ENCODE measurements at regions not wholly inside any gene's neighbourhood (a gene's known extent, or its start where the extent isn't known, plus 50 kb on each side); places are given as distances from the start of the nearest gene placed in this dataset.

DNA sequence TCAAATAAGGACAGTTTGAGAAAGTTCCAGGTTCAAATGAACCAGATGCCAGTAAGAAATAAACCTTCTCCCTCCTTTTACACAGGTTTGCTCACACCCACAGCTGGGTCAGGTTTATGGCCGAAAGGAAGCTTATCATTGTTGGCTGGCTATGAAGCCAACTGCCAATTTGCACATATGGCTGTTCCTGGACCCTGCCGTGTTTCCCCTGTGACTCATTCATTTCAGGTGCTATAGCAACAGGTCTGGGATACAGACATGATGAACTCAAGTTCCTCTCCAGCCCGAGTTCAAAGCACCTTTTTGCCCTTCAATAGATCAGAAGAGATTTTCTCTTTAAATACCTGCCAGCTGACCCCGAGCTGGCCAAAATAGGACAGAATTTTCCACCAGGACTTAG, 134.4 kb upstream of the SMYD2 start:
- Histone ChIP-seq H3K9ac (ENCODE audit: low read length) (no peak overlapping the region), H3K4me1 (ENCODE audit: control insufficient read depth, insufficient read depth, low read length) (no peaks in the 10 kb centered on the region), H3K27me3 (ENCODE audit: control insufficient read depth, insufficient read depth, low read length) (no peaks in the 10 kb centered on the region)

DNA sequence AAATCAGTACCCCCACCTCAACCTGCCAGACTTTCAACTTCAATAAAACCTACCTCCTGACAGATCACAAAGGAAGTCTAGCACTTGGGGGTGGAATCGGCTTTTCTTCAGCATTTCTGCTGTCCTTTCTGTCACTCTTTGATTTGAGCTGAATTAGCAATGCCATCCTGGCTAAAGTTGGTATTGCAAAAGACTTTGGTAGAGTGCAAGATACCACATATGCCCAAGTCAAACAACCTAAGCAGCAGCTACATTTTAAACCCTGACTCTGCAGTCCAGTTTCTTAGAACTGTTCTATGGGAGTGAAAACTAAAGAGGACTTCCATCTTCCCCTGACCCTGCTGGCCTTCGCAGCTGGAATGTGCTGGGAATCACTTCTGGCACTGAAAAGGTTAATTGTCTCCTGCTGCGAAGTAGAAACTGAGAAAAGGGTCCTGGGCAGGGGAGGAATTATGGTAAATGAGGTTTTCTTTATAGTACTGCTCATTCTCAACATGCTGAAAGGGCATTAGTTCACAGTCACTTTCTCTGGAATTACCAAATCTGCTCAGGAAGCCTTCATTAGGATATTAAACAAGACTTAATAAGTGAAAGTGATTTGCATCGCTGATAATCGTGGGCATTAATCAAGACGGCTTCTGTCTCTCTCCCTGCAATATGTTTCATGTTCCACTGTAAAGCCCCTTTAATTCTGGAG, 126.2 kb upstream of the SMYD2 start:
- no peaks in the 10 kb centered on the region for H3K9me3 ChIP-seq (ENCODE audit: control insufficient read depth, low read length)
- H3K36me3 ChIP-seq (ENCODE audit: control insufficient read depth, insufficient read depth, low read length), result no peaks in the 10 kb centered on the region
- H3K4me1 ChIP-seq (ENCODE audit: control insufficient read depth, insufficient read depth, low read length), result no peaks in the 10 kb centered on the region
- H3K4me3 ChIP-seq (ENCODE audit: low read length), result no peak overlapping the region
- H3K27me3 ChIP-seq (ENCODE audit: control insufficient read depth, insufficient read depth, low read length), result peaks cover 2% of the 10 kb centered on the region
- no peak overlapping the region for H3K9ac ChIP-seq (ENCODE audit: low read length)

More for the DNA sequence above, 134.4 kb upstream of the SMYD2 start:
- Histone ChIP-seq H3K4me3 (ENCODE audit: low read length) (no peak overlapping the region), H3K9me3 (ENCODE audit: control insufficient read depth, low read length) (no peaks in the 10 kb centered on the region), H3K36me3 (ENCODE audit: control insufficient read depth, insufficient read depth, low read length) (no peaks in the 10 kb centered on the region)

- Histone ChIP-seq H3K27me3 (ENCODE audit: control insufficient read depth, insufficient read depth, low read length) (peaks cover 2% of the 10 kb centered on the region), H3K9me3 (ENCODE audit: control insufficient read depth, low read length) (no peaks in the 10 kb centered on the region), H3K4me1 (ENCODE audit: control insufficient read depth, insufficient read depth, low read length) (no peaks in the 10 kb centered on the region), H3K9ac (ENCODE audit: low read length) (no peak overlapping the region), H3K4me3 (ENCODE audit: low read length) (no peak overlapping the region), H3K36me3 (ENCODE audit: control insufficient read depth, insufficient read depth, low read length) (no peaks in the 10 kb centered on the region)
These were observed 124.9 kb upstream of the SMYD2 start for GRCh38 chr1:214155987-214156625.

DNA sequence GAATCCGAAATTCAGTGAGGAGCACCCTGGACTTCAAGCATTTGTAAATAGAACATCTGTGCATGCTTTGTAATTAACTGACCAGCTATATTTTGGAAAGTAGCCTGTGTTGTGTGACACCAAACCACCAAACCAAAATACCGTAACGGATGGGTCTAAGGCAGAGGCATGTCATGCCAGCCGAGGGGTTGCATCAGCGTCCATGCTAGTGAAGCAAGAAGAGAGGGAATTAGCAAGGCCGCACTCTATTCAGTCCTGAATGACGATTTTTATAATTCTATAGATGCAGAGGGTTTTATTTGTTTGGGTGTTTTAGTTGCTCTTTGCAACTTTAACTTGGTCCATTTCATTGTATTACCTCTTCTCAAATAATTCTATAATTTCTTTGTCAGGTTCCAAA, 116.8 kb upstream of the SMYD2 start:
- Histone ChIP-seq H3K36me3 (ENCODE audit: control insufficient read depth, insufficient read depth, low read length) (no peaks in the 10 kb centered on the region), H3K9ac (ENCODE audit: low read length) (no peak overlapping the region)

GRCh38 chr1:214165850-214166374, 115.0 kb upstream of the SMYD2 start:
- no peak overlapping the region for H3K9ac ChIP-seq (ENCODE audit: low read length)
- H3K4me1 ChIP-seq (ENCODE audit: control insufficient read depth, insufficient read depth, low read length), result no peaks in the 10 kb centered on the region
- H3K36me3 ChIP-seq (ENCODE audit: control insufficient read depth, insufficient read depth, low read length), result no peaks in the 10 kb centered on the region
- no peaks in the 10 kb centered on the region for H3K27me3 ChIP-seq (ENCODE audit: control insufficient read depth, insufficient read depth, low read length)
- H3K4me3 ChIP-seq (ENCODE audit: low read length), result no peak overlapping the region
- no peaks in the 10 kb centered on the region for H3K9me3 ChIP-seq (ENCODE audit: control insufficient read depth, low read length)

More for the DNA sequence above, 116.8 kb upstream of the SMYD2 start:
- H3K4me1 ChIP-seq (ENCODE audit: control insufficient read depth, insufficient read depth, low read length), result no peaks in the 10 kb centered on the region
- no peaks in the 10 kb centered on the region for H3K9me3 ChIP-seq (ENCODE audit: control insufficient read depth, low read length)
- no peaks in the 10 kb centered on the region for H3K27me3 ChIP-seq (ENCODE audit: control insufficient read depth, insufficient read depth, low read length)
- H3K4me3 ChIP-seq (ENCODE audit: low read length), result no peak overlapping the region

DNA sequence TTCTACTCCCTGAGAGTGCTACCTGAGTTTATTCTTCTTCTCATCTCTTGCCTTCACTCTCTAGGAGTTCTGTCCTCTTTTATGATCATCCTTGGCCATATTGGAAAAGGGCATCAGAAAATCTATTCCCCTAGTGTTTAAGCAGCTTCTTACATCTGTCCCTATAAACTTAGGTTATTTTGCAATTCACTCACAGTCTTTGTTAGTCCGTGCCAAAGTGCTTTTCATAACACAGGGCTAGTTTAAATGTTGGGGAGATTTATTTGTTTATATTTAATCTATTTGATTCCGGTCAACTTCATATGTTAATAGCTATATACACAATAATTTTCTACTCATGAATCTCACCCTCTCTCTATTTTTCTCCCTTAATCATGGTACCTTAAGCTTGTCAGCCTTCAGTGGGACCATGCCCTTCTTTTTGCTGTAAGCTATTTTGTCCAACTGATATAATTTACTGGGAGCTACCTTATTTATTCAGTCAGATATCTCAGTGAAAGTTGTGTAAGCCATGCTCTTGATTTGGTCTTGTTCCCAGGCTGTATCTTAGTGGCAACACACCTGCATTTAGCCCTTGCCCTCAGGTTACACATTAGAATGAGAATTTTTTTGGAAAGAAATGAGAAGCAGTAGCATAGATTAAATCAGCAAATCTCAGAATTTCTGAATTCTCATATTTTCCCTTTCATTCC, 106.3 kb upstream of the SMYD2 start:
- Histone ChIP-seq H3K4me1 (ENCODE audit: control insufficient read depth, insufficient read depth, low read length) (no peaks in the 10 kb centered on the region), H3K9ac (ENCODE audit: low read length) (no peak overlapping the region), H3K27me3 (ENCODE audit: control insufficient read depth, insufficient read depth, low read length) (no peaks in the 10 kb centered on the region), H3K9me3 (ENCODE audit: control insufficient read depth, low read length) (no peaks in the 10 kb centered on the region), H3K4me3 (ENCODE audit: low read length) (no peak overlapping the region), H3K36me3 (ENCODE audit: control insufficient read depth, insufficient read depth, low read length) (no peaks in the 10 kb centered on the region)

DNA sequence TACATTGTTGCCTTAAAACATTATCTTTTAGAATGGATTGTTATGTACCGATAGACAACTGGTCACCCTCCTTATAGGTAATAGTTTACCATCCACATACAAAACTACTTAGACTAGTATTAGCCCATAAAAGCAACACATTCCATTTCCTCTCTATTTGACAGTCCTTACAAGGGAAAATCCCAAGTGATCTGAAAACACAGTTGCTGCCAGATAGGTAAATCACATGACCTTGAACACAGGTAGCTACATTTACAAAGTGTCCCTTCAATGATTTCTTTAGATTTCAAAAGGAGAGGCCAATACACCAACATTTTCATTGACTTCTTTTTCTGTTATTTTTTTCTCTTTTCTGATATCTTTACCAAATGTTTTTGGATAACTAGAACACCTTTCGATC, 102.9 kb upstream of the SMYD2 start:
- H3K9me3 ChIP-seq (ENCODE audit: control insufficient read depth, low read length), result no peaks in the 10 kb centered on the region
- H3K4me1 ChIP-seq (ENCODE audit: control insufficient read depth, insufficient read depth, low read length), result no peaks in the 10 kb centered on the region
- no peaks in the 10 kb centered on the region for H3K36me3 ChIP-seq (ENCODE audit: control insufficient read depth, insufficient read depth, low read length)
- no peak overlapping the region for H3K4me3 ChIP-seq (ENCODE audit: low read length)
- H3K27me3 ChIP-seq (ENCODE audit: control insufficient read depth, insufficient read depth, low read length), result no peaks in the 10 kb centered on the region
- no peak overlapping the region for H3K9ac ChIP-seq (ENCODE audit: low read length)

- no peak overlapping the region for H3K4me3 ChIP-seq (ENCODE audit: low read length)
- H3K9me3 ChIP-seq (ENCODE audit: control insufficient read depth, low read length), result no peaks in the 10 kb centered on the region
- H3K4me1 ChIP-seq (ENCODE audit: control insufficient read depth, insufficient read depth, low read length), result no peaks in the 10 kb centered on the region
- H3K9ac ChIP-seq (ENCODE audit: low read length), result no peak overlapping the region
- H3K27me3 ChIP-seq (ENCODE audit: control insufficient read depth, insufficient read depth, low read length), result peaks cover 38% of the 10 kb centered on the region
- no peaks in the 10 kb centered on the region for H3K36me3 ChIP-seq (ENCODE audit: control insufficient read depth, insufficient read depth, low read length)
These were observed 96.0 kb upstream of the SMYD2 start for GRCh38 chr1:214184992-214185391.

DNA sequence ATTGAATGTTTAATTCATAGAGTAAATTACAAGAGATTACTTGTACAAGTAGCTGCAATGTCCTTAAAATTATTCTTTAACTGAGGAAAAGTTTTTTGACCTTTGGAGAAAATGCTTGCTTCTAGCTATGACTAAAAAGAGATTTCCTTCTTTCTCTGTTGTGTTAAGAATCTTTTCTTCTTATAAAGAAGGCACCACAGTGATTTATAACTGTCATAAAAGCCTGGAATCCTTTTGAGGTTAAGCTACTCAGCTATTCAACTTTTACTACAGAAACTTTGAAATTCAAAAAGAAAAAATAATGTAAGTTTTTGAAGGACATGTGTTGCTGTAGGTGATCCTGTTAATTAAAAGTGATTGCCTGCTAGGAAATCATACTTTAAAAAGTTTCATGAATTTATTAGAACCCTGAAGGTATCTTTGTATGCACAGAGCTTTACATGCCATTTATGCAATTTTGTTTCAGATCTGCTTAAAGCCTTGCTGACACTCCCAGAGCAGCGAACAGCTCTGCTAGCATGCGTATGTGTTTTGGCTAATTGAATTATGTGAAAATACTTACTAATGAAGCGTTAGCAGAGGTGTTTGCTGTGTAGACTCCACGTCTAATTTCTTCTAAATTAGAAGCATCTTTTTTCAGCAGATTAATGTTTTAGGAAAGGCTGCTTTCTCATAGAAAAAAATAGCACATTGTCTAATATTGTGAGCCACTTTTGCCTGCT, 94.7 kb upstream of the SMYD2 start:
- Histone ChIP-seq H3K27me3 (ENCODE audit: control insufficient read depth, insufficient read depth, low read length) (peaks cover 38% of the 10 kb centered on the region), H3K9me3 (ENCODE audit: control insufficient read depth, low read length) (no peaks in the 10 kb centered on the region), H3K4me3 (ENCODE audit: low read length) (no peak overlapping the region)

DNA sequence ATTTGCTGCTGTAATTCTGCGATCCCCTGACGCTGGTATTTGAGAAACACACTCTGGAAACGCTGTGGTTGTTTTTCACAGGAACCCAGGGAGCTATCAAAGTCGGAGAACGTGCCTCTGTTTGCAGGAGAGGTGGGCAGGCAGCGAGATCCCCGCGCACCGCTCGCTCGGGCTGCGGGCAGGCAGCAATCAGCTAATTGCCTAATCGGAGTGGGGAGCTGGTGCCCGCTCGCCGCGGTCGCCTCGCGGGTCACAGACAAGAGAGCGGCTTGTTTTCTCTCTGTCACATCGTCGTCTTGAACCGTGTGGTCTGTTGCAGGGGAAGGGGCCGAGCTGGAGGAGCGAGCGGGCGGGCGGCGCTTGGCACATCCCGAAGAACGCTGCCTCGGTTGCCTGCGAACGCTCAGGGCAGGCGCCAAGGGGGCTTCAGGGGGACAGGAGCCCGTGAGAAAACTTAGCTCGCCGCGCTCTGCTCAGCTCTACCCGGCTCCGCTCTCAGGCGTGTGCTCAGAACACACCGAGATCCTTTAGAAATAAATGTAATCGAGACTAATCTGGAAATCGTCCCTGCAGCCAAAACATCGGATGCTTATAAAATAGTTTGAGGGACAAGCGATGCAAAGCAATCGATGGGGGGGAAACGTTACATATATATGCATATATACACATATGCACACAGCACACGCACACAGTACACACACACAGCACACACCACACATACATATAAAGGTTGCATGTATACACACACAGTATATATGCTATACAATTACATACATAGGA, 93.6 kb upstream of the SMYD2 start:
- Histone ChIP-seq H3K9me3 (ENCODE audit: control insufficient read depth, low read length) (no peaks in the 10 kb centered on the region), H3K4me1 (ENCODE audit: control insufficient read depth, insufficient read depth, low read length) (no peaks in the 10 kb centered on the region), H3K9ac (ENCODE audit: low read length) (no peak overlapping the region), H3K4me3 (ENCODE audit: low read length) (no peak overlapping the region), H3K27me3 (ENCODE audit: control insufficient read depth, insufficient read depth, low read length) (peaks cover 38% of the 10 kb centered on the region), H3K36me3 (ENCODE audit: control insufficient read depth, insufficient read depth, low read length) (no peaks in the 10 kb centered on the region)

More for the DNA sequence above, 94.7 kb upstream of the SMYD2 start:
- Histone ChIP-seq H3K36me3 (ENCODE audit: control insufficient read depth, insufficient read depth, low read length) (no peaks in the 10 kb centered on the region), H3K9ac (ENCODE audit: low read length) (no peak overlapping the region), H3K4me1 (ENCODE audit: control insufficient read depth, insufficient read depth, low read length) (no peaks in the 10 kb centered on the region)

DNA sequence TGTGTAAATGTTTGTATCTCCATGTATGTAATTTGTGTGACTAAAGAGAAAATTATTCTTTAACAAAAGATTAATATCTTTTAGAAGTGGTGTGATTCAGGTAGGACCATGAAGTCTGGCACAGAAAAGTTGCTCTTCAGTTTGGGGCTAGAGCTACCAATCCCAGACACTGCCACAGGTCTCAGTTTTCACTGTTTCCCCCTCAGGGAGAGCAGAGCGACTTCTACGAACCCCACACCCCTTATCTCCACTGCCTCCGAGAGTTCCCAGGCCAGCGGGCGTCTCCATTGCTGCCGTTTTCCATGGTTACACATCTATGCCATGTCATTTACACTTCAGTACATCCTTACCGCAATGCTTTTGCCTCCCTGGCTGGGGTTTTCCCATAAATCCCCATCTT, 93.0 kb upstream of the SMYD2 start:
- H3K27me3 ChIP-seq (ENCODE audit: control insufficient read depth, insufficient read depth, low read length), result peaks cover 38% of the 10 kb centered on the region
- no peaks in the 10 kb centered on the region for H3K36me3 ChIP-seq (ENCODE audit: control insufficient read depth, insufficient read depth, low read length)
- no peaks in the 10 kb centered on the region for H3K4me1 ChIP-seq (ENCODE audit: control insufficient read depth, insufficient read depth, low read length)
- H3K4me3 ChIP-seq (ENCODE audit: low read length), result no peak overlapping the region
- no peak overlapping the region for H3K9ac ChIP-seq (ENCODE audit: low read length)
- H3K9me3 ChIP-seq (ENCODE audit: control insufficient read depth, low read length), result no peaks in the 10 kb centered on the region
